ENCODE measurements at regions not wholly inside any gene's neighbourhood (a gene's known extent, or its start where the extent isn't known, plus 50 kb on each side); places are given as distances from the start of the nearest gene placed in this dataset.

DNA sequence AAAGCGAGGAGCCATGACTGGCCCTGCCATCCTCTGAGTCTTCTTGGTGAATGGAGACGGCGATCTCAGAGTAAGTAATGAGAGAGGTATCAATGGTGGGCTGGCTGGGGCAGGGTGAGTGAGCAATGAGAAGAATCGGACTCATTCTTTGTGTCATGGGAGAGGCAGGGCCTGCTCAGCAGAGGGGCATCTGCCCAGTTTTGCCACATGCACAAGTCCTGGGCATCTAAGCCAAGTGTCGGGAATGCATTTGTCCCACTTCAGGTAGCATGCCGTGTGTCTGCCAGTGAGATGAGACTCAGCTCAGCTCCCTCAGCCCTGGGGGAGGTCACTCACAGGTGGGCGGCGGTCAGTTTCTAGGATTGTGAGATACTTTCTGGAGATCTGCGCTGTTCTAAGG, 791.0 kb upstream of the RAB6C start:
- TF ChIP-seq POLR2A (IDR thresholded peaks at IDR 0.05) (no peak), CTCF (IDR thresholded peaks at IDR 0.05) (no peak)
- no peak overlapping the region for H3K4me3 ChIP-seq (ENCODE audit: low read depth, poor library complexity, severe bottlenecking)
- intact Hi-C loops (cut with DNase I; ENCODE audit: low total_unique reads): no loop called here
- no peak for DNase-seq (ENCODE audit: low spot score in 2 of 2)
- WGBS, 2 donors: 91 to 95% methylated on average over 9 of the region's 9 CpGs

- no peak overlapping the region for H3K4me3 ChIP-seq (ENCODE audit: low read depth, poor library complexity, severe bottlenecking)
- intact Hi-C loops (cut with DNase I; ENCODE audit: low total_unique reads): no loop called here
- no peak for DNase-seq (ENCODE audit: low spot score in 2 of 2)
- WGBS, 2 donors: 75 to 80% methylated on average over 10 of the region's 10 CpGs
- TF ChIP-seq POLR2A (IDR thresholded peaks at IDR 0.05) (no peak), CTCF (IDR thresholded peaks at IDR 0.05) (no peak)
Measured at GRCh38 chr2:129189617-129190319, 789.7 kb upstream of the RAB6C start.

- no peak for DNase-seq (ENCODE audit: low spot score in 2 of 2)
- WGBS, 2 donors: 90 to 91% methylated on average over 6 of the region's 6 CpGs
Measured at GRCh38 chr2:129190494-129190893, 789.0 kb upstream of the RAB6C start.

GRCh38 chr2:129191530-129191929, 787.9 kb upstream of the RAB6C start:
- DNase-seq (ENCODE audit: low spot score in 2 of 2): no peak
- intact Hi-C loops (cut with DNase I; ENCODE audit: low total_unique reads): no loop called here
- whole genome bisulfite sequencing, 2 donors: 45 to 47% methylated on average over 4 of the region's 4 CpGs
- no peak for TF ChIP-seq CTCF (IDR thresholded peaks at IDR 0.05)
- TF ChIP-seq POLR2A (IDR thresholded peaks at IDR 0.05): no peak
- no peak overlapping the region for H3K4me3 ChIP-seq (ENCODE audit: low read depth, poor library complexity, severe bottlenecking)

More at GRCh38 chr2:129190494-129190893, 789.0 kb upstream of the RAB6C start:
- TF ChIP-seq POLR2A (IDR thresholded peaks at IDR 0.05): no peak
- no peak for TF ChIP-seq CTCF (IDR thresholded peaks at IDR 0.05)
- H3K4me3 ChIP-seq (ENCODE audit: low read depth, poor library complexity, severe bottlenecking): no peak overlapping the region
- intact Hi-C loops (cut with DNase I; ENCODE audit: low total_unique reads): no loop called here

DNA sequence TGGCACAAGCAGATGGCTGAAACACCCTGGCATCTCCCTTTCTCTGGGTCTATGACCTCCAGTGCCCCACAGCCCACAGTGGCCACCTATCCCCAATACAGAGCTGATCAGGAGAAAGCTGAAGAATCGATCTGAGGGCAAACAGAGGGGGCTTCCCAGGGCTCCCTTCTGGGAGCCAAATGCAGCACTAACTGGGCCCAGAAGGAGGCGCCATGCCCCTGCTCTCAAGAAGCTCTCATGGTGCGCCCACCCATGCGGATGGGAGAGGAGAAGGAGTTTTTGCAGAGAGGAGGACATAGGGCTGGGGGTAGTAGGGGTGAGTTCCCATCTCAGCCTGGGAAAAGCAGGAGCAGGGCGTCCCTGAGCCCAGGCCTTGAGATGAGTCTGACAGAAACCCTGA, 787.3 kb upstream of the RAB6C start:
- WGBS, 2 donors: 91 to 100% methylated on average over 4 to 5 of the region's 5 CpGs

More for the DNA sequence above, 787.3 kb upstream of the RAB6C start:
- DNase-seq (ENCODE audit: low spot score in 2 of 2): no peak
- intact Hi-C loops (cut with DNase I; ENCODE audit: low total_unique reads): no loop called here
- TF ChIP-seq POLR2A (IDR thresholded peaks at IDR 0.05): no peak
- TF ChIP-seq CTCF (IDR thresholded peaks at IDR 0.05): no peak
- no peak overlapping the region for H3K4me3 ChIP-seq (ENCODE audit: low read depth, poor library complexity, severe bottlenecking)

All from lower leg skin (tissue), 4 donors.